GM19035 (cell line): ENCODE measurements at regions not wholly inside any gene's neighbourhood (a gene's known extent, or its start where the extent isn't known, plus 50 kb on each side); places are given as distances from the start of the nearest gene placed in this dataset.
"Not testable (repeated sequence)": the region's sequence is repeated elsewhere in the genome, so short reads cannot be mapped to it uniquely, and the experiment has no call there.

Experiments used
- ATAC-seq: cut with Tn5 transposase; IDR thresholded peaks from one replicate; pipeline ENCODE4 v1.9.1; 2021; ENCODE audit not compliant: unreplicated experiment

DNA sequence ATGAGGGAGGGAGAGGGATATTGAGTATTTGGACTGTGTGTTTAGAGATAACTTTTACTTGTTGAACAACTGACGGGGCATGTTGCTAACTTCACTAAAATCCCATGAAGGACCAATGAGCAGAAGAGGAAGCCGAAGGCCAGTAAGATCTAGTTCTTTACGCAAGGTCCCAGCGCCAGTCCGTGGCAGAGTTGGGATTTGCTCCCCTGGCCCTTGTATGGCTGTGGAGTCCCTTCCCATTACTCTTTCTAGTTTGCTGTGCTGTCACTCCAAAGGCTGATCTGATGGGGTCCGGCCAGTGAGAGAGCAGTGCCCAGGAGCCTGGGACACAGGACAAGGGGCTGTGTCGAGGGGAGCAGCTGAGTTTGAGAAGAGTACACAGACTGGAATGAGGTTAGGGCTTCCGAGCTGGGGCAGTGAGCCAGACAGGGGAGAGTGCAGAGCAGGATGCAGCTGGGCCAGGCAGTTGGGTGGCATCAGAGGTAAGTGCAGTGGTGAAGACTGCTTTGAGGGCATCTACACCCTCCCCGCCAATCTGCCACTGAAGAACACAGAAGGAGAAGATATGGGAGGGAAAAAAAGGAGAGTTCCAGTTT is 692.9 kb upstream of the HS6ST1 start:
- ATAC-seq, result no peak

DNA sequence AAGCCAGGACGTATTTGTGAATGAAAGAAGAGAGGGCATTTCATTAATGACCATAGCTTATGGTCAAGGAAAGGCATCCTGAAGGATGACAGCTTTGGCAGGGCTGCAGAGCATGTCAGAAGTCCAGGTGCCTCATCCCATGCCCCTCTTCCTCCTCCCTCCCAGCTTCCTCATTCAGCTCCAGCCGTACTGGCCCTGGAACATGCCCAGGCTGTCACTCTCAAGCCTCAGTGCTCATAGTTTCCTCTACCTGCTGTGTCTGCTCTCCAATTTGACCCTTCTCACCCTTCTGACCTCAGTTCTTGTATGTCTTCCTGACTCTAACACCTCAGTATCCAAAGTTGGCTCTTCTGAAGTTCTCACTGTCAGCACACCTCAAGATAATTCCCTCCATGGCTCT is 695.8 kb upstream of the HS6ST1 start:
- ATAC-seq, result no peak

GRCh38 chr2:129015397-129016285 is 697.0 kb upstream of the HS6ST1 start:
- ATAC-seq, result no peak

GRCh38 chr2:129016972-129017371 is 698.3 kb upstream of the HS6ST1 start:
- no peak for ATAC-seq

- no peak for ATAC-seq
Measured at GRCh38 chr2:129024796-129025195, 706.1 kb upstream of the HS6ST1 start.

GRCh38 chr2:129035992-129036391 is 717.3 kb upstream of the HS6ST1 start:
- no peak for ATAC-seq

DNA sequence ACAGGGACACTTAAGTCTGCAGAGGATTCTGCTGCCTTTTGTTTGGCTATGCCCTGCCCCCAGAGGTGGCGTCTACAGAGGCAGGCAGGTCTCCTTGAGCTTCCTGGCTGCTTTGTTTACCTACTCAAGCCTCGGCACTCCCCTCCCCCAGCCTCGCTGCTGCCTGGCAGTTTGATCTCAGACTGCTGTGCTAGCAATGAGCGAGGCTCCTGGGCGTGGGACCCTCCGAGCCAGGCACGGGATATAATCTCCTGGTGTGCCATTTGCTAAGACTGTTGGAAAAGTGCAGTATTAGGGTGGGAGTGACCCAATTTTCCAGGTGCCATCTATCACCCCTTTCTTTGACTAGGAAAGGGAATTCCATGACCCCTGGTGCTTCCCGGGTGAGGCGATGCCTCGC is 725.0 kb upstream of the HS6ST1 start:
- ATAC-seq, result not testable (repeated sequence)

GRCh38 chr2:129046475-129046874 is 727.8 kb upstream of the HS6ST1 start:
- not testable (repeated sequence) for ATAC-seq

- ATAC-seq, result no peak
Measured at GRCh38 chr2:129050101-129050500, 731.4 kb upstream of the HS6ST1 start.

DNA sequence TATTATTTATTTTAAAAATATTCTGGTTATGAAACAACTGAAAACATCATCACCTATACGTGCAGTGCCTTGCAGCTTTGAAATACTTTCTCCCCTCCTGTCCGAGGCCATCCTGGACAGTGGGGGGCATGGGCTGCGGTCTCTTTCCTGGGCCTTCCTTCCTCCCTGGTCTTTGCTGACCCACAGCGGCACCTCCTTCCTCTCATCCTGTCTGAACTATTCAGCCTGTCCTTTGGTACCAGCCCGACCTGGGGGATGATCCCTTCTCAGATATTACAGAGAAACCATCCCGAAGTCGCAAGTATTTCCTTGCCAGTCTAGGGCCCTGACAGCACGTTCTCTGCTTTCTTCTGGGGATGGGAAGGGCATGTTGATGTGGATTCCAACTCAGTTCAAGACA is 736.6 kb upstream of the HS6ST1 start:
- no peak for ATAC-seq

- no peak for ATAC-seq
Measured at GRCh38 chr2:129055824-129056223, 737.2 kb upstream of the HS6ST1 start.

DNA sequence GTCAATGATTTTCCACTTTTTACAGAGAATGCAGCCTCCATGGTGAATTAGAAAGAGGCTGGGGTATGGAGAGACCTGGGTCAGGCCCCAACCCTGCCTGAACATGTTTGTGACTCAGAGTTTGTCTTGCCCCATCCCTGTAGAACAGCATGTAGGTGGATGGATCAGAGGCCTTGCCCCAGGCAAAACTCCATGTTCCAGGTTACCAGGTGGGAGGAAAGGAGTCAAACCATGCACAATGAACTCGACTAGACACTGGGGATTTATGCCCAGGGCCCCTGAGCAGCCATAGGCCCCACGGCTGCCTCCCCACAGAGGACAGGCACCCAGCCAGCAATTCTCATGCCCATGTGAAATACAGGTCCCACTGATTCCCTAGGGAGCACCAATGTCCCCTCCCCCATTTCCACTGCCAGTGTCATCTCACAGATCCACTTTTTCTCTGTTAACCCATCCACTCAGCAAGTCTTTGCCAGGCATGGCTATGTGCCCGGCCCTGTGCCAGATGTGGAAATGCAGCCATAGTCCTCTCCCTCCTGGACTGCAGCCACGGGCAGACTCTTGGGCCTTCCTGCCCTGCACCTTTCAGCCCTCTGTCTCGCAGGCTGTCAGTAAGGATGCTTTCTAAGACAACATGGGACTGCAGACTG is 737.8 kb upstream of the HS6ST1 start:
- no peak for ATAC-seq

- ATAC-seq, result no peak
Measured at GRCh38 chr2:129056959-129057317, 738.3 kb upstream of the HS6ST1 start.

DNA sequence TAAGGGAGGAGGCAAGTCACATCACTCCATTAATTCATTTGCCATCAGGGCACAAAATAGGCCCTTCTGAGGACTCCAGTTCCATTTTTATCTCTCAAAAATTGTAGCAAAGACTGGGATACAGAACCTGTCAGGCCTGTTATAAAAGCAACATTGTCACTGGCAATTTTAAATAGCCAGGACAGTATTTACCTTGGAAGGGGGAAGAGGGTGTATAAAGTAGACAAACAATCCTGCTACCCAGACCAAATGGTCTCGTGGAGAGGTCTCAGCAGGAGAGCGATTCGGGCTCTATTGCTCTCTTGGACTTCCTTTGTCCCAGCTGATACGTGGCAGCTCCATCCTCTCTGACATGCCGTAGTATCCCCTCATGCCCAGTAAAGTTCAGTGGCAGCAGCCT is 740.3 kb upstream of the HS6ST1 start:
- ATAC-seq, result no peak

DNA sequence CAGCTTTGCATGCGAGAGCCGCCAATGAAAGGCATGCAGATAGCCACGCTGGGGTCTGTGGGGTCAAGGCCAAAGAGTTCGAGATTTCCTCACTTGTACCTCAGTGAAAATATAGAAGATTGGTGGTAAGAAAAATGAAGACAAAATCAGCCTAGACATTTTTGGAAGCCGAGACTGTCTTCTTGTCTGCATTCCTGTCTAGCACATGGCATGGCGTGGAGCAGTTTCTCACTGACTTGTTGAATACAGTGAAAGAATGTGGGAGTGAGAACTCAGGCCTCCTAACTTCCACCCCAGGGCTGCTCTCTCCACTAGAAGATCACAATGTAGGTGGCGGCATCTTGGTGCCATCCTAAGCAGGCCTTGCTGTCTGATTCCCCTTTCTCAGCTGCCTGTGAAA is 740.8 kb upstream of the HS6ST1 start:
- no peak for ATAC-seq

GRCh38 chr2:129061069-129061768 is 742.6 kb upstream of the HS6ST1 start:
- ATAC-seq, result peak; percentile 82

GRCh38 chr2:129061769-129062121 is 743.1 kb upstream of the HS6ST1 start:
- ATAC-seq, result no peak

DNA sequence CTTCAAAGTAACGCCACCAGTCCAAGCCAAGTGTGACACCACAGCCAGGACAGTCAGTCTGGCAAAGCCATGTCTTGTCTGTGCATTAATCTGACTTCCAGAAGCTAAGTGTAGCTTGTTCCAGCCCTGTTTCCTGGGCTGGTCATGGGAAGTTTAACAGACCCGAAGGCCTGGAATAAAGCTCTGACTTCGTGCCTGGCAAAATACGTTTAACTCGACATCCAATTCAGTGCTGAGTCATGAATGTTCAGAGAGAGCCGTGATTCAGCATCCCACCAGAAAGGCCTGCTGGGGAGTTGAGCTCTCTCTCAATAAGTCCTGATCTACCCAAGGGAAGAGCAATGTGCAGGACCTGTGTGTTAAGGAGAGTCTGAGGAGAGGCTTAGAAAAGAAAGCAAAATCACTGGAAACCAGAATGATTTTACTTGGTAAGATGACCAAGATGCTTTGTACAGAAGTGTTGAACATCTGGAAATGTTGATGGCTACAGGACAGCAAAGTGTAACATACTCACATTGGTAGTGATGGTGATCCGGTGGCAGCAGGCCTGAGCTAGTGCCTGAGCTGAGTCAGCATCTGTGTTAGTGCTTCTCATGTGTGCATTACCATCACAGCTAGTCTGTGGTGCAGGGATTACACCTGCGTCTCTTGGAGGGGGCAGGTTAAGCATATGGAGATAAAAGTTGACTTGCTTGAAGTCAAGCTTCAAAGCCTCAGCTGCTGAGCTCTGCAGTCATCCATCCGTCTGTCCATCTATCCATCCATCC is 743.7 kb upstream of the HS6ST1 start:
- ATAC-seq, result no peak

DNA sequence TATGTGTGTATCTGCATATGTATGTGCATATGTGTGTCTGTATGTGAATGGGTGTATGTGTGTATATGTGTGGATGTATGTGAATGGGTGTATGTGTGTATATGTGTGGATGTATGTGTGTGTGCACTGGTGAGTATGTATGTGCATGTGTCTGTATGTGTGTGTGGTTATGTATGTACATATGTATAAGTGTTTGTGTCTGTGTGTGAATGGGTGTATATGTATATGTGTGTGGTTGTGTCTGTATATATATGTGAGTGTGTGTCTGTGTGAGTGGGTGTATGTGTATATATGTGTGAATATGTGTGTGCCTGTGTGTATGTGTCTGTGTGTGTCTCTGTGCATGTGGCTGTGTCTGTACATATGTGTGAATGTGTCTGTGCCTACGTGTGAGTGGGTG is 748.4 kb upstream of the HS6ST1 start:
- no peak for ATAC-seq

DNA sequence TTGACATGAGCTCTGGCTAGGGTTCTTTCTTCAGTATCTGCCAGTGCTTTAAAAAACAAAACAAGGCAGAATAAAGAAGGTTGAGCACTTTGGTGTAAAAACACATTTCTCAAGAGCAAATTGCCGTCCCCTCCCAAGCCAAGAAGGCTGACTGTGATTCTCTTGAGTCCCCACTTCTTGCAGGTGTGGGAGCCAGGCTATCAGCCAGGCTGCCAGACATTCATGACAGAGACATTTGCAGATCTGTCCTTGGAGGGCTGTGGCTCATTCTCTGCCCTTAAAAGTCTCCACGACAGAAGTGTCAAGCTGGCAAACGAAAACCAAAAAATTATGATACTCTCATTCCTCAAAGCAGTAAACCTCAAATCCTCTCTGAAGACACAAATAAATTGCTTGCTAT is 749.3 kb upstream of the HS6ST1 start:
- ATAC-seq, result no peak

GRCh38 chr2:129068543-129068942 is 749.9 kb upstream of the HS6ST1 start:
- no peak for ATAC-seq
